Gastroesophageal sphincter (tissue), 3 donors: ENCODE measurements at regions not wholly inside any gene's neighbourhood (a gene's known extent, or its start where the extent isn't known, plus 50 kb on each side); places are given as distances from the start of the nearest gene placed in this dataset.

Experiments
- CTCF ChIP-seq, 4 experiments: fragments of 200-600 bp in 2 of 4; fragments of 450-650 bp in 2 of 4; sonication (generic) in 1 of 4; IDR thresholded peaks; one replicate each; pipeline ENCODE4 v1.5.1; 2017 to 2019; ENCODE audit warnings: antibody characterized with exemption in 4 of 4, mild to moderate bottlenecking in 2 of 4, moderate library complexity in 2 of 4
- POLR2A ChIP-seq, 2 donors: fragments of 450-650 bp; IDR thresholded peaks; one replicate each; pipeline ENCODE4 v1.6.1; 2017; ENCODE audit warnings: antibody characterized with exemption in 2 of 2, mild to moderate bottlenecking in 2 of 2, moderate library complexity in 1 of 2
- POLR2AphosphoS5 ChIP-seq: sonication (generic); formaldehyde crosslinking; IDR thresholded peaks from one replicate; pipeline ENCODE4 v1.6.1; 2017; ENCODE audit warnings: antibody characterized with exemption

- TF ChIP-seq CTCF (IDR thresholded peaks at IDR 0.05) (no peak), POLR2A (IDR thresholded peaks at IDR 0.05) (peak in 1 of 2 donors; percentile 13), POLR2AphosphoS5 (peak; percentile 7)
Measured at GRCh38 chr16:85309656-85310587, 197.7 kb upstream of the CIBAR2 start.
